ENCODE measurements at regions not wholly inside any gene's neighbourhood (a gene's known extent, or its start where the extent isn't known, plus 50 kb on each side); places are given as distances from the start of the nearest gene placed in this dataset.

- no peak for TF ChIP-seq POLR2A (IDR thresholded peaks at IDR 0.05; ENCODE audit: low read depth, low read length)
- no peak for TF ChIP-seq POLR2AphosphoS5 (IDR thresholded peaks at IDR 0.05; ENCODE audit: low read depth, low read length)
Measured at GRCh38 chrX:4193500-4194155, 480.2 kb upstream of the PRKX start.

All from GM12891 (cell line).